Chondrocyte (in vitro differentiated cells): ENCODE measurements at regions not wholly inside any gene's neighbourhood (a gene's known extent, or its start where the extent isn't known, plus 50 kb on each side); places are given as distances from the start of the nearest gene placed in this dataset.

Experiments
- DNase-seq: peaks from one replicate; pipeline ENCODE4 v3.0.0; 2021; ENCODE audit warnings: mixed read lengths, low spot score
- H3K27ac Mint-ChIP-seq: one replicate; pipeline ENCODE4 v1.8.0; 2021; ENCODE audit warnings: mild to moderate bottlenecking, moderate library complexity, mixed read lengths; ENCODE audit not compliant: unreplicated experiment
- H3K27me3 Mint-ChIP-seq: 2 replicates; pipeline ENCODE4 v1.8.0; 2021; ENCODE audit warnings: low read depth, mixed read lengths
- H3K36me3 Mint-ChIP-seq: 2 replicates; pipeline ENCODE4 v1.8.0; 2021; ENCODE audit warnings: low read depth, mixed read lengths
- H3K4me1 Mint-ChIP-seq: 2 replicates; pipeline ENCODE4 v1.8.0; 2021; ENCODE audit warnings: low read depth, mild to moderate bottlenecking, mixed read lengths
- H3K4me3 Mint-ChIP-seq: one replicate; pipeline ENCODE4 v1.8.0; 2021; ENCODE audit warnings: mild to moderate bottlenecking, moderate library complexity, mixed read lengths; ENCODE audit not compliant: unreplicated experiment
- H3K9me3 Mint-ChIP-seq: 2 replicates; pipeline ENCODE4 v1.8.0; 2021; ENCODE audit warnings: low read depth, mixed read lengths
- TF ChIP-seq, protein P1 (sequence below): fragments of 200-600 bp; sonication (generic); IDR thresholded peaks from 2 replicates; pipeline ENCODE4 v1.5.0; 2021; ENCODE audit warnings: antibody characterized with exemption, mild to moderate bottlenecking, moderate library complexity

DNA sequence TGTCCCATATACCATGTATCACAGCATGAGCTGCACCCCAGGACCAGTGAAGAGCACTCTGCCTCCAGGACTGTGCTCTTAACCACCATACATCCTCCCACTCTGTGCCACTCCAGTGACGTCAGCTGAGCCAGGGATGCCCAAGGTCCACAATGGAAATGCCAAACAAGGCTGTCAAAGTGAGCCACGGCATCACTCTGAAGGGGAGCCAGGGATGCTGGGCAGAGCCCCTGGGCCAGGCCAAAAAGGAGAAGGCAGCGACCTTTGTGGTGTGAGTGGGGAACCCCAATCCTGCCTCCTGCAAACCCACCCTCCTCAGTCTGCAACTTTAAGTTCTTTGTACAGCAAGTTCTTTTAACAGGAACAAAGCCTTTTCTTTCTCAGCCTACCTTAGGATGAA, 242.7 kb downstream of the SYK start:
- H3K27me3 Mint-ChIP-seq = no peaks in the 10 kb centered on the region
- H3K36me3 Mint-ChIP-seq = no peaks in the 10 kb centered on the region
- no peak overlapping the region for H3K27ac Mint-ChIP-seq
- H3K4me3 Mint-ChIP-seq = no peak overlapping the region
- H3K4me1 Mint-ChIP-seq = peaks cover 15% of the 10 kb centered on the region
- DNase-seq = no peak
- TF ChIP-seq, protein P1, sequence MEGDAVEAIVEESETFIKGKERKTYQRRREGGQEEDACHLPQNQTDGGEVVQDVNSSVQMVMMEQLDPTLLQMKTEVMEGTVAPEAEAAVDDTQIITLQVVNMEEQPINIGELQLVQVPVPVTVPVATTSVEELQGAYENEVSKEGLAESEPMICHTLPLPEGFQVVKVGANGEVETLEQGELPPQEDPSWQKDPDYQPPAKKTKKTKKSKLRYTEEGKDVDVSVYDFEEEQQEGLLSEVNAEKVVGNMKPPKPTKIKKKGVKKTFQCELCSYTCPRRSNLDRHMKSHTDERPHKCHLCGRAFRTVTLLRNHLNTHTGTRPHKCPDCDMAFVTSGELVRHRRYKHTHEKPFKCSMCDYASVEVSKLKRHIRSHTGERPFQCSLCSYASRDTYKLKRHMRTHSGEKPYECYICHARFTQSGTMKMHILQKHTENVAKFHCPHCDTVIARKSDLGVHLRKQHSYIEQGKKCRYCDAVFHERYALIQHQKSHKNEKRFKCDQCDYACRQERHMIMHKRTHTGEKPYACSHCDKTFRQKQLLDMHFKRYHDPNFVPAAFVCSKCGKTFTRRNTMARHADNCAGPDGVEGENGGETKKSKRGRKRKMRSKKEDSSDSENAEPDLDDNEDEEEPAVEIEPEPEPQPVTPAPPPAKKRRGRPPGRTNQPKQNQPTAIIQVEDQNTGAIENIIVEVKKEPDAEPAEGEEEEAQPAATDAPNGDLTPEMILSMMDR = no peak
- H3K9me3 Mint-ChIP-seq = no peaks in the 10 kb centered on the region

DNA sequence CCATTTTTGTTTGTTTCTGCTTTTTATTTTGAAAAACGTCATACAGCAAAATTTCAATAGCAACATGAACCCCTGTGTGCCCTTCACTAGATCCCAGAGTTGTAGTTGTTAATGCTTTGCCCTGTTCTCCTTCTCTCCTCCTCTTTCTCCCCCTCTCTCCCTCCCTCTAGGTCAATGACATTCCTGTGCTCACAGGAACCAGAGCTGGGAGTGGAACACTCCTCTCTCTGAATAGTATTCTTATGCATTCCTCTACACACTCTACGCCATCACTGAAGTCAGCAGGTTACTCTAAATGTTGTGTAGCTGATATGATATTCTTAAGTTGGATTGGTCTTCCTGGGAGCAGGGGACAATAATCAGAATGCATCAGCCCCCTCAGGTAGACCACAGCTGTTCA, 243.4 kb downstream of the SYK start:
- no peaks in the 10 kb centered on the region for H3K36me3 Mint-ChIP-seq
- TF ChIP-seq, protein P1 = no peak
- no peaks in the 10 kb centered on the region for H3K9me3 Mint-ChIP-seq
- H3K27ac Mint-ChIP-seq = no peak overlapping the region
- no peaks in the 10 kb centered on the region for H3K27me3 Mint-ChIP-seq
- no peak overlapping the region for H3K4me3 Mint-ChIP-seq
- no peak for DNase-seq
- H3K4me1 Mint-ChIP-seq = peaks cover 15% of the 10 kb centered on the region

DNA sequence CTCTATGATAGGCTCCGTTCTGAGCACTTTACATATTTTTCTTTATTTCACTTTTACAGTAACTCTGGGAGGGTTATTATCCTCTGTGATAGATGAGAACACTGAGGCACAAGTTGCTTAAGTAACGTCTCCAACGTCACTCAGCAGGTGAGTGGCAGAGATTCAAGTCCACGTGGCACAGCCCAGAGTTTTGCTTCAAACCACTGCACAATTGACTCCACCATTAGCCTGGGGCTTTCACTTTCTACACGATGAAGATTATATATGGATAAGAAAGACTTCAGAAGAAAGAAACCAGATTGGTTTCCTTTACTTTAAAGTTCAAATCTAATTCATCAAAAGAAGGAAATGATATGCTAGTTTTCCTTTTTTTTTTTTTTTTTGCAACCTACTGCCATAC, 245.9 kb downstream of the SYK start:
- H3K27ac Mint-ChIP-seq = peak overlapping the region; percentile 87
- TF ChIP-seq, protein P1 = no peak
- no peaks in the 10 kb centered on the region for H3K36me3 Mint-ChIP-seq
- no peak for DNase-seq
- H3K4me3 Mint-ChIP-seq = peak overlapping the region; percentile 31
- peaks cover 2% of the 10 kb centered on the region for H3K9me3 Mint-ChIP-seq
- peaks cover 15% of the 10 kb centered on the region for H3K4me1 Mint-ChIP-seq
- no peaks in the 10 kb centered on the region for H3K27me3 Mint-ChIP-seq

DNA sequence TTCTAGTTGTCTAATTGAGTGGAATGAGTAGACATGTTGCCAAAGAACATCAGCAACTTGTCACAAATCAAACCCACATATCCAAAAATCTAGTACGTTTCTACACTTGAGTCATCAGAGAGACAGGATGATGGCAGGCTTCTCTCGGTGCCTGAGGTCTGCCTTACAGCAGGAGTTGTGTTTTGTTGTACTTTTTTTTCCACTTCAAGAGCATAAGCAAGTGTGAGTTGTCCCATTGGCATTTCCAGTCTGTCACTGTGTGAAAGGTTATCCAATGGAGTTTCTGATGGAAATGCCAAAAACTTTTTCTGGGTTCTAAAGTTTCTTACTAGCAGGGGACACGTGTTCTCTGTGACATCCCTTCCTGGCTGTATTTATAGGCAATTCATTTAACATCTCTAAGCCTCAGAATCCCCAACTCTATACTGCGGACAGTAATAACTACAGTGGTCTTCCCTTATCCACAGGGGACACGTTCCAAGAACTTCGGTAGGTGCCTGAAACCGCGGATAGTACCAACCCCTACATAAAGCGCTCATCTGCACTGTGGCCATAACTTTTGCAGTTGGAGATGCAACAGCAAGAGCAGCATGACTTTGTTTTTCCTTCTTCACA, 246.5 kb downstream of the SYK start:
- Mint-ChIP-seq H3K9me3 (peaks cover 7% of the 10 kb centered on the region), H3K4me3 (peak overlapping the region; percentile 31), H3K27ac (peak overlapping the region; percentile 87), H3K36me3 (no peaks in the 10 kb centered on the region), H3K27me3 (no peaks in the 10 kb centered on the region), H3K4me1 (peaks cover 15% of the 10 kb centered on the region)
- no peak for DNase-seq
- TF ChIP-seq, protein P1 = no peak

DNA sequence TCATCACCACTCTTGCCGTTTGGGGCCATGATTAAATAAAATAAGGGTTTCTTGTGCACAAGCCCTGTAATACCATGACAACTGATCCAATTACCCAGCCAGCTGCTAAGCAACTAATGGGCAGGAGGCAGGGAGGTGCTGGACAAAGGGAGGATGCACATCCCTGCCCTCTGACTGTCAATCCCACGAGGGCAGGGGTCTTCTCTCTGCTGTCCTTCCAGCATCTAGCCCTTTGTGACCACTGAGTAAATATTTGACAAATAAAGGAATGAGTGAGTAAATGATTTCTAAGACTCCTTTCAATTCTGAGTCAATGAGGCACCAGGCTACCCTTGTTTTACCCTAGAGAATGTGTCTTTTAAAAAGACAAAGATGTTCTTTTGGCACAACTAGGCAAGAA, 247.1 kb downstream of the SYK start:
- Mint-ChIP-seq H3K36me3 (no peaks in the 10 kb centered on the region), H3K4me3 (no peak overlapping the region), H3K9me3 (peaks cover 7% of the 10 kb centered on the region), H3K27ac (no peak overlapping the region), H3K27me3 (no peaks in the 10 kb centered on the region), H3K4me1 (peaks cover 15% of the 10 kb centered on the region)
- no peak for DNase-seq
- TF ChIP-seq, protein P1 = no peak
